Psoas muscle (tissue), 7 donors: ENCODE measurements at regions not wholly inside any gene's neighbourhood (a gene's known extent, or its start where the extent isn't known, plus 50 kb on each side); places are given as distances from the start of the nearest gene placed in this dataset.

Source experiments
- ATAC-seq, 4 donors: fragments of 200-7000 bp; cut with Tn5 transposase; one replicate each; pipeline ENCODE4 v1.9.1; 2020; ENCODE audit warnings: moderate library complexity in 3 of 4, mild to moderate bottlenecking in 2 of 4
- DNase-seq, 2 donors: peaks; one replicate each; pipeline ENCODE4 v3.0.0-alpha.2; 2020
- H3K27ac ChIP-seq: fragments of 200-600 bp; one replicate; pipeline ENCODE4 v1.8.0; 2022
- H3K27me3 ChIP-seq, 3 donors: fragments of 200-600 bp in 1 of 3; one replicate each; pipeline versions ENCODE4 v1.6.1 to v1.8.0; 2013 to 2022; ENCODE audit warnings: low read length in 2 of 3, mild to moderate bottlenecking in 2 of 3, moderate library complexity in 1 of 3; ENCODE audit not compliant: insufficient read depth in 3 of 3
- H3K36me3 ChIP-seq, 2 donors: fragments of 200-600 bp in 1 of 2; one replicate each; pipeline versions ENCODE4 v1.6.1 to v1.8.0; 2013 to 2022; ENCODE audit warnings: low read depth in 1 of 2, mild to moderate bottlenecking in 1 of 2, moderate library complexity in 1 of 2; ENCODE audit not compliant: insufficient read depth in 1 of 2
- H3K4me1 ChIP-seq: fragments of 200-600 bp; one replicate; pipeline ENCODE4 v1.8.0; 2022
- H3K4me3 ChIP-seq: fragments of 200-600 bp; one replicate; pipeline ENCODE4 v1.8.0; 2022; ENCODE audit warnings: mild to moderate bottlenecking
- H3K9me3 ChIP-seq: fragments of 200-600 bp; one replicate; pipeline ENCODE4 v1.8.0; 2022
- WGBS, 3 donors: extraction: QIAGEN DNeasy Blood & Tissue Kit; methylation state at CpG; one replicate each; pipeline versions ENCODE4 v1.1.6 to v1.1.7; 2013; 5-methylcytosine and 5-hydroxymethylcytosine counted together
- intact Hi-C, 2 donors: fragments of 100-400 bp; cut with DNase I; formaldehyde crosslinking; loops; one replicate each; pipeline versions ENCODE4 v1.11.0 to v1.14.2; 2022
- TF ChIP-seq, protein P1 (sequence below): fragments of 200-600 bp; IDR thresholded peaks from one replicate; pipeline ENCODE4 v1.8.0; 2022; ENCODE audit warnings: antibody characterized with exemption
- donor health status: healthy with polysubstance abuse.
- donor health status: DM: no; HTN: no; CAD: no; lungs with moderate emphysema.
- donor health status: Bipolar disorder and iron deficiency.
- donor health status: healthy.
- donor health status: DM: yes; HTN: yes; CAD: no.
- donor health status: DM: no; HTN: no; CAD: no.
- donor health status: DM: yes; HTN: yes; CAD: no.

- H3K4me3 ChIP-seq: no peak overlapping the region
- no peaks in the 10 kb centered on the region for H3K36me3 ChIP-seq
- TF ChIP-seq, protein P1, sequence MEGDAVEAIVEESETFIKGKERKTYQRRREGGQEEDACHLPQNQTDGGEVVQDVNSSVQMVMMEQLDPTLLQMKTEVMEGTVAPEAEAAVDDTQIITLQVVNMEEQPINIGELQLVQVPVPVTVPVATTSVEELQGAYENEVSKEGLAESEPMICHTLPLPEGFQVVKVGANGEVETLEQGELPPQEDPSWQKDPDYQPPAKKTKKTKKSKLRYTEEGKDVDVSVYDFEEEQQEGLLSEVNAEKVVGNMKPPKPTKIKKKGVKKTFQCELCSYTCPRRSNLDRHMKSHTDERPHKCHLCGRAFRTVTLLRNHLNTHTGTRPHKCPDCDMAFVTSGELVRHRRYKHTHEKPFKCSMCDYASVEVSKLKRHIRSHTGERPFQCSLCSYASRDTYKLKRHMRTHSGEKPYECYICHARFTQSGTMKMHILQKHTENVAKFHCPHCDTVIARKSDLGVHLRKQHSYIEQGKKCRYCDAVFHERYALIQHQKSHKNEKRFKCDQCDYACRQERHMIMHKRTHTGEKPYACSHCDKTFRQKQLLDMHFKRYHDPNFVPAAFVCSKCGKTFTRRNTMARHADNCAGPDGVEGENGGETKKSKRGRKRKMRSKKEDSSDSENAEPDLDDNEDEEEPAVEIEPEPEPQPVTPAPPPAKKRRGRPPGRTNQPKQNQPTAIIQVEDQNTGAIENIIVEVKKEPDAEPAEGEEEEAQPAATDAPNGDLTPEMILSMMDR: no peak
- H3K4me1 ChIP-seq: no peaks in the 10 kb centered on the region
- intact Hi-C loops: no loop called here
- H3K27me3 ChIP-seq: no peaks in the 10 kb centered on the region
- no peak for DNase-seq
- H3K9me3 ChIP-seq: no peaks in the 10 kb centered on the region
- no peak overlapping the region for H3K27ac ChIP-seq
- WGBS, 3 donors: 79 to 88% (median 88%) methylated on average over 7 of the region's 7 CpGs
- no peak for ATAC-seq
Observed at GRCh38 chr9:99515895-99516656, 294.0 kb downstream of the SEC61B start.

- H3K27me3 ChIP-seq: no peaks in the 10 kb centered on the region
- no peak overlapping the region for H3K4me3 ChIP-seq
- ATAC-seq (no peak), DNase-seq (no peak)
- no peaks in the 10 kb centered on the region for H3K36me3 ChIP-seq
- H3K9me3 ChIP-seq: no peaks in the 10 kb centered on the region
- TF ChIP-seq, protein P1: no peak
- intact Hi-C loops: no loop called here
- no peaks in the 10 kb centered on the region for H3K4me1 ChIP-seq
- WGBS, 3 donors: 85 to 97% (median 92%) methylated on average over 1 of the region's 1 CpG
- H3K27ac ChIP-seq: no peak overlapping the region
Observed at GRCh38 chr9:99516657-99517049, 294.6 kb downstream of the SEC61B start.

DNA sequence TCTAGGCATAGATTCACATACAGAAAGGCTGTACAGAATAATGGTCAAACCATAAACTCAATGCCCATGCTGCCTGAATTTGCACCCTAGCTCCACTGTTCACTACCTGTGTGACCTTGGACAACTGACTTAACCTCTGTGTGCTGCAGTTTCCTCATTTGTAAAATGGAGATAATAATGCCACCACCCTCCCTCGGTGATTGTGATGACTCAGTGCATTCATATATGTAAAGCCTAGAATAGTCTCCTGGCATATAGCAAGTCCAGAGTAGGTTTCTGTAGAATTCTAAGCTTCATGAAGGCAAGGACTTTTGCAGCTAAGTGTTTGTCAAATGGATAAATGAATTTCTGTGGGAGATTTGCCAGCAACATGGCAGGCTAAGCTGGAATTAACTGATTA, 297.8 kb upstream of the NR4A3 start:
- H3K27me3 ChIP-seq: no peaks in the 10 kb centered on the region
- TF ChIP-seq, protein P1: no peak
- WGBS, 3 donors: 86 to 92% (median 87%) methylated on average over 1 of the region's 1 CpG
- intact Hi-C loops: loop anchor here in 1 of 2 donors (5.0 kb wide), 1 partner anchor 38 kb away; no protein-coding TSS in a partner anchor
- DNase-seq (no peak), ATAC-seq (no peak)
- H3K27ac ChIP-seq: no peak overlapping the region
- no peaks in the 10 kb centered on the region for H3K4me1 ChIP-seq
- no peaks in the 10 kb centered on the region for H3K9me3 ChIP-seq
- H3K36me3 ChIP-seq: no peaks in the 10 kb centered on the region
- no peak overlapping the region for H3K4me3 ChIP-seq

DNA sequence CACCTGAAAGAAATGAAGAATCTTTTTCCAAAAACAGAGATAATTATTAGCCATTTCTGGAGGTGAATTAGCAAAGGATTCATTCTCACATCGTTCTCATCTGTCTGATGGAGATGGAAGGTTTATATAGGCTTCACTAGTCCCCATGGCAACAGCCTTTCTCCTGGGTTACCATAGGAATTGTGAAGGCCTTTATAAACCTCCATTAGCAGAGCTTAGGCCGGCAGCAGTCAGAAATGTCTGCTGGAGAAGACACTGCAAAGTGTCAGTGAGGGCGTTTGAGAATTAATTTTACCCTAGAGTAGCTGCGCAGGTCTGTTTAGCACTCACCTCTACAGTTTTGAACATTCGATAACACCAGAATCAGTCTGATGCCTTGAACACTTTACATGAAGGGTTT, 290.4 kb upstream of the NR4A3 start:
- no peaks in the 10 kb centered on the region for H3K4me1 ChIP-seq
- no peak overlapping the region for H3K4me3 ChIP-seq
- WGBS, 3 donors: 85 to 89% (median 85%) methylated on average over 5 of the region's 5 CpGs
- no peaks in the 10 kb centered on the region for H3K9me3 ChIP-seq
- H3K36me3 ChIP-seq: no peaks in the 10 kb centered on the region
- intact Hi-C loops: no loop called here
- ATAC-seq (no peak), DNase-seq (no peak)
- TF ChIP-seq, protein P1: no peak
- no peak overlapping the region for H3K27ac ChIP-seq
- H3K27me3 ChIP-seq: no peaks in the 10 kb centered on the region

DNA sequence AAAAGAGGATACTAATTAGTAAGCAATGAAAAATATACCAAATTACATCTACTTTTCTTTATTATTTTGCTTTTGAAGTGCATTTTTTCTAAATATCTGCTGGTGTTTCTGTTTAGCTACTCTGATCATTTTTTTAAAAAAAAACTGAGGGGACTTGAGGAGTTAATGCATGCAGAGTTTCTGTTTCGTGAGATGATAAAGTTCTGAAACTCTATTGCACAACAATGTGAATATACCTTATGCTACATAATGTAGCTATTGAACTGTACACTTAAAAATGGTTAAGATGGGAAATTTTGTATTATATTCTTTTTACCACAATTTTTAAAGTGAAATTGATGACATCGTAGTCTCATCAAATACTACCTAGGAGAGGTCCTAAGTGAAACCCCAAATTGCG, 288.3 kb upstream of the NR4A3 start:
- no peaks in the 10 kb centered on the region for H3K9me3 ChIP-seq
- TF ChIP-seq, protein P1: no peak
- WGBS, 3 donors: 89 to 94% (median 94%) methylated on average over 3 of the region's 3 CpGs
- DNase-seq: no peak
- intact Hi-C loops: no loop called here
- H3K36me3 ChIP-seq: no peaks in the 10 kb centered on the region
- H3K27me3 ChIP-seq: no peaks in the 10 kb centered on the region
- H3K27ac ChIP-seq: no peak overlapping the region
- no peaks in the 10 kb centered on the region for H3K4me1 ChIP-seq
- ATAC-seq: no peak
- H3K4me3 ChIP-seq: no peak overlapping the region
